ENCODE measurements at regions not wholly inside any gene's neighbourhood (a gene's known extent, or its start where the extent isn't known, plus 50 kb on each side); places are given as distances from the start of the nearest gene placed in this dataset.
"Not testable (repeated sequence)": the region's sequence is repeated elsewhere in the genome, so short reads cannot be mapped to it uniquely, and the experiment has no call there.

- no peak for ATAC-seq
- H3K36me3 Mint-ChIP-seq (ENCODE audit: low read depth), result no peaks in the 10 kb centered on the region
- H3K9me3 Mint-ChIP-seq (ENCODE audit: low read depth), result no peaks in the 10 kb centered on the region
- no peak for DNase-seq
- intact Hi-C loops (cut with DNase I, micrococcal nuclease), result no loop called here
- H3K27ac Mint-ChIP-seq, result no peak overlapping the region
- no peaks in the 10 kb centered on the region for H3K4me1 Mint-ChIP-seq
- no peak overlapping the region for H3K4me3 Mint-ChIP-seq
- no peaks in the 10 kb centered on the region for H3K27me3 Mint-ChIP-seq
- POLR2A ChIA-PET, result no interaction called here
- CTCF ChIA-PET, result no interaction called here
Measured at GRCh38 chr7:138359870-138360559, 100.0 kb upstream of the TRIM24 start.

DNA sequence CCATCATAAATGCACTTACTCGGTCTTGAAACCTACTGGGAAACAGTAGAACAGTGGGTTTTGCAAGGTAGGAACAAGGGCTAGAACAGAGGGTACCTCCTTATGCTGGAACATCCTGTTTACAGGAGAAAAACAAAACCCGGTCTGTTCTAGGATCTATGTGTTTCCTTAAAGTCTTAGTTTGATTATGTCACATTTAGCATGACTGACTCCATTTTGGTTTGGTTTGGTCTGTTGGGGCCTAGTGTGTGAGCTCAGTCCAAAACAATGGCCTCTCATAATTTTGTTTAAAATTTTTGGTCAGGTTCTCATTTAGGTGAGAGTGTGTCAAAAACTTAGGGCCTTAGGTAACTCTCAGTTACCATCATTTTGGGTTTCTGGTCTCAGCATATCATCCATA lies 96.3 kb upstream of the TRIM24 start:
- Mint-ChIP-seq H3K4me1 (no peaks in the 10 kb centered on the region), H3K27me3 (no peaks in the 10 kb centered on the region), H3K4me3 (no peak overlapping the region), H3K36me3 (ENCODE audit: low read depth) (no peaks in the 10 kb centered on the region), H3K27ac (no peak overlapping the region), H3K9me3 (ENCODE audit: low read depth) (peaks cover 4% of the 10 kb centered on the region)
- POLR2A ChIA-PET, result no interaction called here
- DNase-seq (no peak), ATAC-seq (no peak)
- CTCF ChIA-PET, result no interaction called here
- intact Hi-C loops (cut with DNase I, micrococcal nuclease), result no loop called here

- H3K27me3 Mint-ChIP-seq; H3K27ac Mint-ChIP-seq; intact Hi-C loops (cut with DNase I, micrococcal nuclease); ATAC-seq; CTCF ChIA-PET; H3K36me3 Mint-ChIP-seq (ENCODE audit: low read depth); DNase-seq; POLR2A ChIA-PET; H3K4me1 Mint-ChIP-seq; H3K4me3 Mint-ChIP-seq: not testable (repeated sequence)
- peaks cover 16% of the 10 kb centered on the region for H3K9me3 Mint-ChIP-seq (ENCODE audit: low read depth)
Measured at GRCh38 chr7:138366137-138366536, 93.9 kb upstream of the TRIM24 start.

DNA sequence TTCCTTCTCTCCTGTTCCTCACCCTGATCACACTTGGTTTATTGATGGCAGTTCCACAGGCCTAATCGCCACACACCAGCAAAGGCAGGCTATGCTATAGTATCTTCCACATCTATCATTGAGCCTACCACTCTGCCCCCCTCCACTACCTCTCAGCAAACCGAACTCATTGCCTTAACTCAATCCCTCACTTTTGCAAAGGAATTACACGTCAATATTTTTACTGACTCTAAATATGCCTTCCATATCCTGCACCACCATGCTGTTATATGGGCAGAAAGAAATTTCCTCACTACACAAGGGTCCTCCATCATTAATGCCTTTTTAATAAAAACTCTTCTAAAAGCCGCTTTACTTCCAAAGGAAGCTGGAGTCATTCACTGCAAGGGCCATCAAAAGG lies 93.4 kb upstream of the TRIM24 start:
- intact Hi-C loops (cut with DNase I, micrococcal nuclease); H3K27me3 Mint-ChIP-seq; H3K4me3 Mint-ChIP-seq; DNase-seq; H3K4me1 Mint-ChIP-seq; ATAC-seq; POLR2A ChIA-PET; H3K27ac Mint-ChIP-seq; CTCF ChIA-PET; H3K36me3 Mint-ChIP-seq (ENCODE audit: low read depth): not testable (repeated sequence)
- H3K9me3 Mint-ChIP-seq (ENCODE audit: low read depth), result peaks cover 19% of the 10 kb centered on the region

GRCh38 chr7:138369797-138370196 lies 90.3 kb upstream of the TRIM24 start:
- Mint-ChIP-seq H3K27ac (no peak overlapping the region), H3K36me3 (ENCODE audit: low read depth) (peaks cover 7% of the 10 kb centered on the region), H3K9me3 (ENCODE audit: low read depth) (peaks cover 19% of the 10 kb centered on the region), H3K4me3 (no peak overlapping the region), H3K4me1 (no peaks in the 10 kb centered on the region), H3K27me3 (no peaks in the 10 kb centered on the region)
- ATAC-seq, result no peak
- DNase-seq, result no peak
- POLR2A ChIA-PET, result no interaction called here
- intact Hi-C loops (cut with DNase I, micrococcal nuclease), result no loop called here
- CTCF ChIA-PET, result interaction anchor here (0.6 kb wide), 1 partner anchor 122 kb away, joined by 5 read pairs; no protein-coding TSS in a partner anchor

DNA sequence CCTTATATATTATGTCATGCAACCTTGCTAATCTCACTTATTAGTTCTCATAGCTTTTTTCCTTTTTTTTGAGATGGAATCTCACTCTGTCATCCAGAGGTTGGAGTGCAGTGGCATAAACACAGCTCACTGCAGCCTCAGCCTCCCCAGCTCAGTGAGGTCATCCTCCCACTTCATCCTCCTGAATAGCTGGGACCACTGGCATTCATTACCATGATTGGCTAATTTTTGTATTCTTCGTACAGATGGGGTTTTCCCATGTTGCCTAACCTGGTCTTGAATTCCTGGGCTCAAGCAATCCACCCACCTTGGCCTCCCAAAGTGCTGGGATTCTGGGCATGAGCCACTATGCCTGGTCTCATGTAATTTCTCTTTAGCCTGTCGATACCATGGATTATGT lies 89.1 kb upstream of the TRIM24 start:
- POLR2A ChIA-PET, result no interaction called here
- H3K4me1 Mint-ChIP-seq, result no peaks in the 10 kb centered on the region
- CTCF ChIA-PET, result no interaction called here
- no peak overlapping the region for H3K4me3 Mint-ChIP-seq
- H3K9me3 Mint-ChIP-seq (ENCODE audit: low read depth), result peaks cover 19% of the 10 kb centered on the region
- no peaks in the 10 kb centered on the region for H3K27me3 Mint-ChIP-seq
- no peak for ATAC-seq
- peaks cover 7% of the 10 kb centered on the region for H3K36me3 Mint-ChIP-seq (ENCODE audit: low read depth)
- H3K27ac Mint-ChIP-seq, result no peak overlapping the region
- intact Hi-C loops (cut with DNase I, micrococcal nuclease), result no loop called here
- DNase-seq, result no peak

DNA sequence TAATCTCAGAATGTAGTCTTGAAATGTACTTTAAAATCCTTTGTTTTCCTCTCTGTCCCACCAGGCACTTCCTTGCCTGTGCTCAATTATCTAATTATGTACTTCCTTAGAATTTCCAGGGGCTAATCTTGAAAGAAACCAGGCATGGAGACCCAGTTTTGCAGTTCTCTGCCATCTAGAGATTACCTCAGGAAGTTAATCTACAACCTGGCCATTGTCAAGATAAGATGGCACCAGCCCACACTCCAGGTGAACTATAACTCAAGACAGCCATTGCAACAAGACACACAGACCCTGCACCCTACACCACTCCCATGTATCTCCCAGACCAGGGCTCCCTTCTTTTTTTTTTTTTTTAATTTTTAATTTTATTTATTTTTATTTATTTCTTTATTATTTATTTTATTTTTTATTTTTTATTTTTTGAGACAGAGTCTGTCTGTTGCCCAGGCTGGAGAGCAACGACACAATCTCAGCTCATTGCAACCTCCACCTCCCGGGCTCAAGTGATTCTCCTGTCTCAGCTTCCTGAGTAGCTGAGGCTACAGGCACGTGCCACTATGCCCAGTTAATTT lies 85.9 kb upstream of the TRIM24 start:
- H3K36me3 Mint-ChIP-seq (ENCODE audit: low read depth), result peaks cover 4% of the 10 kb centered on the region
- H3K4me3 Mint-ChIP-seq, result no peak overlapping the region
- DNase-seq, result no peak
- ChIA-PET POLR2A (no interaction called here), CTCF (no interaction called here)
- no peaks in the 10 kb centered on the region for H3K27me3 Mint-ChIP-seq
- H3K27ac Mint-ChIP-seq, result no peak overlapping the region
- no peak for ATAC-seq
- intact Hi-C loops (cut with DNase I, micrococcal nuclease), result no loop called here
- peaks cover 11% of the 10 kb centered on the region for H3K9me3 Mint-ChIP-seq (ENCODE audit: low read depth)
- no peaks in the 10 kb centered on the region for H3K4me1 Mint-ChIP-seq

DNA sequence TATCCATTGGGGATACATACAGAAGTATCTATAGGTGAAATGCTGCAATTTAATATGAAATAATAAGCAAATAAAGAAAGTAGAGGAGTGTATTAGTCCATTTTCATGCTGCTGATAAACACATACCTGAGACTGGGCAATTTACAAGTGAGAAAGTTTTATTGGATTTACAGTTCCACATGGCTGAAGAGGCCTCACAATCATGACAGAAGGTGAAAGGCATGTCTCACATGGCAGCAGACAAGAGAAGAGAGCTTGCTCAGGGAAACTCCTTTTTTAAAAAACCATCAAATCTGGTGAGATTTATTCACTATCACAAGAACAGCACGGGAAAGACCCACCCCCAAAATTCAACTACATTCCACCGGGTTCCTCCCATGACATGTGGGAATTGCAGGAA lies 82.8 kb upstream of the TRIM24 start:
- Mint-ChIP-seq H3K36me3 (ENCODE audit: low read depth) (no peaks in the 10 kb centered on the region), H3K27ac (no peak overlapping the region), H3K4me3 (no peak overlapping the region), H3K9me3 (ENCODE audit: low read depth) (no peaks in the 10 kb centered on the region), H3K27me3 (no peaks in the 10 kb centered on the region), H3K4me1 (no peaks in the 10 kb centered on the region)
- POLR2A ChIA-PET, result interaction anchor here (0.7 kb wide), 1 partner anchor 1863 kb away, joined by 3 read pairs; no protein-coding TSS in a partner anchor
- no peak for DNase-seq
- no peak for ATAC-seq
- CTCF ChIA-PET, result no interaction called here
- intact Hi-C loops (cut with DNase I, micrococcal nuclease), result no loop called here

- intact Hi-C loops (cut with DNase I, micrococcal nuclease), result no loop called here
Measured at GRCh38 chr7:138378741-138379559, 81.1 kb upstream of the TRIM24 start.

GRCh38 chr7:138382862-138383565 lies 77.0 kb upstream of the TRIM24 start:
- peaks cover under 1% of the 10 kb centered on the region for H3K9me3 Mint-ChIP-seq (ENCODE audit: low read depth)
- CTCF ChIA-PET, result interaction anchor here (0.6 kb wide), 1 partner anchor 63 kb away, joined by 3 read pairs; no protein-coding TSS in a partner anchor

More at GRCh38 chr7:138378741-138379559, 81.1 kb upstream of the TRIM24 start:
- POLR2A ChIA-PET, result no interaction called here
- H3K4me1 Mint-ChIP-seq, result no peaks in the 10 kb centered on the region
- ATAC-seq (no peak), DNase-seq (no peak)
- H3K4me3 Mint-ChIP-seq, result no peak overlapping the region
- no peaks in the 10 kb centered on the region for H3K36me3 Mint-ChIP-seq (ENCODE audit: low read depth)
- no peaks in the 10 kb centered on the region for H3K9me3 Mint-ChIP-seq (ENCODE audit: low read depth)
- CTCF ChIA-PET, result interaction anchor here (0.9 kb wide), 1 partner anchor 7 kb away, joined by 3 read pairs; no protein-coding TSS in a partner anchor
- no peak overlapping the region for H3K27ac Mint-ChIP-seq
- no peaks in the 10 kb centered on the region for H3K27me3 Mint-ChIP-seq

DNA sequence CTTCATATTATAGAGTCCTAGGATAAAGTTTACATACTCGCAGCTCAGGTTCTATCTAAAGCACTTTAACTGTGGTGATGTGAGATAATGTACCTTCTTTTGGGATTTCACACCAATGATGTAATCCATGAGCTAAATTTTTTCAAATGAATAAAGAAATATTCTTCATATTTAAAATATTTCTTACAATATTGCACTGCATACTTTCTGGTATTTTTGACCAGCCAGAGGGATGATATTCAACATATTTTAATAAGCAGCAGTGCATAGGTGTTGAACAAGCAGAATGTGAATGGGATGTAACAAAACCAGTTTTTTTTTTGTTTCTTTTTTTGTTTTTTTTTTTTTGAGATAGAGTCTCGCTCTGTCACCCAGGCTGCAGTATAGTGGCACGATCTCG lies 73.2 kb upstream of the TRIM24 start:
- Mint-ChIP-seq H3K4me1 (no peaks in the 10 kb centered on the region), H3K9me3 (ENCODE audit: low read depth) (peaks cover 3% of the 10 kb centered on the region), H3K36me3 (ENCODE audit: low read depth) (no peaks in the 10 kb centered on the region), H3K27ac (no peak overlapping the region), H3K27me3 (no peaks in the 10 kb centered on the region), H3K4me3 (no peak overlapping the region)
- DNase-seq (no peak), ATAC-seq (no peak)
- ChIA-PET CTCF (no interaction called here), POLR2A (interaction anchor here (0.6 to 1.1 kb wide), 3 partner anchors 152 to 546 kb away, joined by 3 to 5 read pairs (median 3); no protein-coding TSS in a partner anchor)
- intact Hi-C loops (cut with DNase I, micrococcal nuclease), result no loop called here

More at GRCh38 chr7:138382862-138383565, 77.0 kb upstream of the TRIM24 start:
- Mint-ChIP-seq H3K27me3 (no peaks in the 10 kb centered on the region), H3K4me1 (no peaks in the 10 kb centered on the region), H3K36me3 (ENCODE audit: low read depth) (no peaks in the 10 kb centered on the region), H3K4me3 (no peak overlapping the region), H3K27ac (no peak overlapping the region)
- intact Hi-C loops (cut with DNase I, micrococcal nuclease), result no loop called here
- POLR2A ChIA-PET, result no interaction called here
- ATAC-seq (no peak), DNase-seq (no peak)

All from activated CD4-positive, alpha-beta T cell treated with anti-CD3 and anti-CD28 coated beads for 36 hours (primary cell).